ENCODE measurements at regions not wholly inside any gene's neighbourhood (a gene's known extent, or its start where the extent isn't known, plus 50 kb on each side); places are given as distances from the start of the nearest gene placed in this dataset.

GRCh38 chr1:166471359-166471758, 304.6 kb upstream of the FAM78B start:
- H3K4me3 ChIP-seq (ENCODE audit: low read length), result no peak overlapping the region
- no peak overlapping the region for H3K4me2 ChIP-seq (ENCODE audit: low read length)
- no peaks in the 10 kb centered on the region for H3K36me3 ChIP-seq (ENCODE audit: control insufficient read depth, low read length)
- no peaks in the 10 kb centered on the region for H3K9me3 ChIP-seq (ENCODE audit: control insufficient read depth, insufficient read depth, low read length)
- TF ChIP-seq CTCF (IDR thresholded peaks at IDR 0.05; ENCODE audit: low read depth, low read length, poor library complexity, severe bottlenecking) (no peak), EZH2phosphoT487 (IDR thresholded peaks at IDR 0.05; ENCODE audit: borderline replicate concordance, low read length) (no peak)
- no peaks in the 10 kb centered on the region for H3K9me2 ChIP-seq (replicated peaks; ENCODE audit: control insufficient read depth, low read length)
- H3F3A ChIP-seq (ENCODE audit: control insufficient read depth, insufficient read depth), result no peaks in the 10 kb centered on the region
- no peaks in the 10 kb centered on the region for H3K4me1 ChIP-seq (ENCODE audit: control insufficient read depth, low read length)
- no peaks in the 10 kb centered on the region for H4K20me1 ChIP-seq (ENCODE audit: control insufficient read depth, insufficient read depth, low read depth, low read length)
- no peaks in the 10 kb centered on the region for H3K79me2 ChIP-seq (ENCODE audit: control insufficient read depth, low read length)
- no peaks in the 10 kb centered on the region; the same call in 1 of the 2 replicates for H3K27me3 ChIP-seq (ENCODE audit: control insufficient read depth, low read length)
- no peak overlapping the region for H3K27ac ChIP-seq (ENCODE audit: low read depth, low read length)

DNA sequence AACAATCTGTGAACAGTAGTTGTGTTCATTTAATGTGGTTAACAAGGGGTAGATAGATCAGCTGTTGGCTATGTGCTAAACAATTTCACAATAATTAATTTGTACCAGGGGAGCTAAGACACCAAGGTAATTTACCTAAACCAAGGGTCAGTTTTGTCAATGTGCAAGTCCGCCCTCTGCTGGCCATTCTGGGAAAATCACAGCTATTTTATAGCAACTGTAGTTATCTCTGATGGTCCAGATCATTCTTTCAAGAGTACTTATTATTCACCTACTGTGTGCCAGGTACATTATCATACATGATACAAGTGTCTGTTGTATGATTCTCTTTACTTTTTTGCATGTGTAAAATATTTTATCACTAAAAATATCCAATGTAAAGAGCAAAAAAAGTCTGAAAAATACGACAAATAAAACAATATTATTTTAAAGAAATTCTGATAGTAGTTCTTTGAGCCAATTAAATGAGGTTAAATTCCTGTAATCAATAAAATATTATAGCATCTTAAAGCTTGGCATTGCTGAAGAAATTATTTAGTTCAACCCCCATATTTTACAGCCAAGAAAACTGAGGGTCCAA, 312.3 kb upstream of the FAM78B start:
- no peaks in the 10 kb centered on the region for H3F3A ChIP-seq (ENCODE audit: control insufficient read depth, insufficient read depth)
- H3K79me2 ChIP-seq (ENCODE audit: control insufficient read depth, low read length), result no peaks in the 10 kb centered on the region
- H3K9me3 ChIP-seq (ENCODE audit: control insufficient read depth, insufficient read depth, low read length), result no peaks in the 10 kb centered on the region
- H3K4me3 ChIP-seq (ENCODE audit: low read length), result no peak overlapping the region
- no peaks in the 10 kb centered on the region for H3K4me1 ChIP-seq (ENCODE audit: control insufficient read depth, low read length)
- no peaks in the 10 kb centered on the region for H4K20me1 ChIP-seq (ENCODE audit: control insufficient read depth, insufficient read depth, low read depth, low read length)
- H3K9me2 ChIP-seq (replicated peaks; ENCODE audit: control insufficient read depth, low read length), result no peaks in the 10 kb centered on the region
- peak; percentile 85 for TF ChIP-seq CTCF (IDR thresholded peaks at IDR 0.05; ENCODE audit: low read depth, low read length, poor library complexity, severe bottlenecking)
- no peak for TF ChIP-seq EZH2phosphoT487 (IDR thresholded peaks at IDR 0.05; ENCODE audit: borderline replicate concordance, low read length)
- H3K36me3 ChIP-seq (ENCODE audit: control insufficient read depth, low read length), result no peaks in the 10 kb centered on the region
- no peak overlapping the region for H3K4me2 ChIP-seq (ENCODE audit: low read length)
- peaks cover 3% of the 10 kb centered on the region; the same call in 1 of the 2 replicates for H3K27me3 ChIP-seq (ENCODE audit: control insufficient read depth, low read length)
- no peak overlapping the region for H3K27ac ChIP-seq (ENCODE audit: low read depth, low read length)

DNA sequence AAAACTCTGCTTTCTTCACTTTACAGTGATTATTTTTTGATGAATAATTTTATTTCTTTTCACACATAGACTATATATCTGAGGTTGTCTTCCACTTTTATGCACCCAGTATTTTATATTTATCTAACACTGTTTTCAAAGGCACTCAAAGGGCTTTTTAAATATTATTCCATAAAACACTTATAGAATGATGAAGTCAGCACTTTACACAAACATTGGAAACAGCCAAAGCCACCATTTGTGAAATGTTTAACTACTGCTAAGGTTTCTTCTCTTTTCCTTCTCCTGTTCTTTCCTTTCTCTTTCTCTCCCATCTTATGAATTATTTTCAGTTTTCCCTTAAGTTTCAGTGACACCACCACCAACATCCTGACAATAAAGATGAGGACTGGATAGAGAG, 317.7 kb upstream of the FAM78B start:
- H3K79me2 ChIP-seq (ENCODE audit: control insufficient read depth, low read length), result no peaks in the 10 kb centered on the region
- H3K9me3 ChIP-seq (ENCODE audit: control insufficient read depth, insufficient read depth, low read length), result no peaks in the 10 kb centered on the region
- H4K20me1 ChIP-seq (ENCODE audit: control insufficient read depth, insufficient read depth, low read depth, low read length), result no peaks in the 10 kb centered on the region
- no peak overlapping the region for H3K4me2 ChIP-seq (ENCODE audit: low read length)
- no peak overlapping the region for H3K4me3 ChIP-seq (ENCODE audit: low read length)
- no peaks in the 10 kb centered on the region for H3K36me3 ChIP-seq (ENCODE audit: control insufficient read depth, low read length)
- no peaks in the 10 kb centered on the region for H3K4me1 ChIP-seq (ENCODE audit: control insufficient read depth, low read length)
- H3F3A ChIP-seq (ENCODE audit: control insufficient read depth, insufficient read depth), result no peaks in the 10 kb centered on the region
- H3K27ac ChIP-seq (ENCODE audit: low read depth, low read length), result no peak overlapping the region
- peaks cover 8% of the 10 kb centered on the region; the same call in 1 of the 2 replicates for H3K27me3 ChIP-seq (ENCODE audit: control insufficient read depth, low read length)
- no peak for TF ChIP-seq EZH2phosphoT487 (IDR thresholded peaks at IDR 0.05; ENCODE audit: borderline replicate concordance, low read length)
- no peak for TF ChIP-seq CTCF (IDR thresholded peaks at IDR 0.05; ENCODE audit: low read depth, low read length, poor library complexity, severe bottlenecking)
- no peaks in the 10 kb centered on the region for H3K9me2 ChIP-seq (replicated peaks; ENCODE audit: control insufficient read depth, low read length)
